ENCODE measurements at regions not wholly inside any gene's neighbourhood (a gene's known extent, or its start where the extent isn't known, plus 50 kb on each side); places are given as distances from the start of the nearest gene placed in this dataset.

DNA sequence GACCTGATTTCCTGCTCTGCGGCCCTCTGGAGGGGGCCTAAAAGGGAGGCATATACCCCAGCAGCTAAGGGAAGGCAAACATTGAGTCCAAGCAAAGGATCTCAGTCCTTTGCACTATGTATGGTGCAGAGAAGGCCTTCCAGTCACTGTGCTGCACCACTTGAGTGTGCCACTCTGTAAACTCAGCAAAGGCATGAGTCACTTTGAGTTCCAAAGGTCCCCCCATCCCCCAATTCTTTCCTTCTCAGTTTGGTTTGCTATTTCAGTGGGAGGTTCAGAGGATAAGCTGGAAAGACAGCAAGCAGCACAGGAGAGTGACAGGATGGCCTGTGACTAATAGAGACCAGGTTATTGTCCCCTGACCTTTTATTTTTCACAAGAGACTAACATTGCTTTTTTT is 131.3 kb downstream of the FHDC1 start:
- H3K4me3 Mint-ChIP-seq, result no peak overlapping the region
- intact Hi-C loops (cut with micrococcal nuclease), result no loop called here
- H3K9me3 Mint-ChIP-seq, result no peaks in the 10 kb centered on the region
- no peaks in the 10 kb centered on the region for H3K27me3 Mint-ChIP-seq
- H3K36me3 Mint-ChIP-seq (ENCODE audit: low read depth), result no peaks in the 10 kb centered on the region
- H3K27ac Mint-ChIP-seq, result no peak overlapping the region
- no peaks in the 10 kb centered on the region for H3K4me1 Mint-ChIP-seq (ENCODE audit: low read depth)

DNA sequence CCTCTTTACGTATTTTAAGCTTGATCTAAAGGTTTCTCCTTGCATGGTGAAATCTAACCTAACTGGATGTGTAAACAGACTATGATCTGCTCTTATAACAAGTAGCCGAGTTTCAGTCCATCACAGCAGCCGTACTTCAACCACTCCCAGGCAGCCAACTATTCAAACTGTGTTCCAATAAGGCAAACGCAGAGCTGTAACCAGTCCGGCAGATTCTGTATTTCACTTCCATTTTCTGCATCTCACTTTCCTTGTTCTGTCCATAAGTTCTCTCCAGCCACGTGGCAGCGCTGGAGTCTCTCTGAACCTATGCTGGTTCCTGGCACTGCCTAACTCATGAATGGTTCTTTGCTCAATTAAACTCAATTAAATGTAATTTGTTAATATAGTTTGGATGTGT is 132.6 kb downstream of the FHDC1 start:
- H3K4me3 Mint-ChIP-seq, result no peak overlapping the region
- H3K27me3 Mint-ChIP-seq, result no peaks in the 10 kb centered on the region
- no peaks in the 10 kb centered on the region for H3K36me3 Mint-ChIP-seq (ENCODE audit: low read depth)
- H3K27ac Mint-ChIP-seq, result no peak overlapping the region
- H3K9me3 Mint-ChIP-seq, result no peaks in the 10 kb centered on the region
- intact Hi-C loops (cut with micrococcal nuclease), result no loop called here
- no peaks in the 10 kb centered on the region for H3K4me1 Mint-ChIP-seq (ENCODE audit: low read depth)

- no peak overlapping the region for H3K4me3 Mint-ChIP-seq
Measured at GRCh38 chr4:153071958-153072598, 132.2 kb upstream of the TRIM2 start.

DNA sequence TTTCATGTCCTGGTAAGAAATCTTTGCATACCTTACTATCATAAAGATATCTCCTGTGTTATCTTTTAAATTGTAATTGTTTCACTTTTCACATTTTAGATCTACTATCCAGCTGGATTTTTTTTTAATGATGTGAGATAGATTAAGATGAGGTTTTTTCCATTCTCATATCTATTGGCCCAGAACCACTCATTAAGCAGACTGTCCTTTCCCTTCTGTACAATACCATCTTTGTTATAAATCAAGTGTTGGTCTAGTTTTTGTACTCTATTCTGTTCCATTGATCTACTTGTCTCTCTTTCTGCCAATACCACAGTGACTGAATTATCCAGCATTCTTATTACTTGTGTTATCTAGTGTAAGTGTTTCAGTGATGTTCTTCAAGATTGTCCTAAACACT is 131.6 kb upstream of the TRIM2 start:
- H3K36me3 Mint-ChIP-seq (ENCODE audit: low read depth), result no peaks in the 10 kb centered on the region
- no peak overlapping the region for H3K4me3 Mint-ChIP-seq
- intact Hi-C loops (cut with micrococcal nuclease), result no loop called here
- no peaks in the 10 kb centered on the region for H3K4me1 Mint-ChIP-seq (ENCODE audit: low read depth)
- no peaks in the 10 kb centered on the region for H3K9me3 Mint-ChIP-seq
- H3K27ac Mint-ChIP-seq, result no peak overlapping the region
- H3K27me3 Mint-ChIP-seq, result no peaks in the 10 kb centered on the region

More at GRCh38 chr4:153071958-153072598, 132.2 kb upstream of the TRIM2 start:
- Mint-ChIP-seq H3K4me1 (ENCODE audit: low read depth) (no peaks in the 10 kb centered on the region), H3K9me3 (no peaks in the 10 kb centered on the region), H3K27me3 (no peaks in the 10 kb centered on the region), H3K27ac (no peak overlapping the region), H3K36me3 (ENCODE audit: low read depth) (no peaks in the 10 kb centered on the region)
- intact Hi-C loops (cut with micrococcal nuclease), result no loop called here

DNA sequence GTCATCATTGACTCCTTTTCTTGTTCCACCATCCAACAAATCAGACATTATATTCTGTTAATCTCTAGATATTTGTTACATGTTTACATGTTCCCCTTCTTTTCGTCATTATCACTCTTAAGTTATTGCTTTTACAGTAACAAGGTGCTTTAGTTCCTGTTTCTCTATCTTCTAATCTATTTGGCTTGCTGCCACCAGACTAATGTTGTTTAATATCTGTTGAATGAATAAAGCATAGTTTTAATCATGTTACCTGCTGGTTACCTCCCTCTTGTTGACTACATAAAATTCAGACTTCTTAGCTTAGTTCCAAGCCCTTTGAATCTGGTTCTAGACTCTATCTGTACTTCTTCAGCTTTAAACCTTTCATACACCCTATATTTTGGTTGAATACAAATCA is 129.8 kb upstream of the TRIM2 start:
- no peak overlapping the region for H3K4me3 Mint-ChIP-seq
- peaks cover 1% of the 10 kb centered on the region for H3K4me1 Mint-ChIP-seq (ENCODE audit: low read depth)
- H3K9me3 Mint-ChIP-seq, result no peaks in the 10 kb centered on the region
- no peaks in the 10 kb centered on the region for H3K36me3 Mint-ChIP-seq (ENCODE audit: low read depth)
- intact Hi-C loops (cut with micrococcal nuclease), result no loop called here
- no peak overlapping the region for H3K27ac Mint-ChIP-seq
- H3K27me3 Mint-ChIP-seq, result no peaks in the 10 kb centered on the region

GRCh38 chr4:153074936-153075630 is 129.2 kb upstream of the TRIM2 start:
- Mint-ChIP-seq H3K4me1 (ENCODE audit: low read depth) (peaks cover 7% of the 10 kb centered on the region), H3K36me3 (ENCODE audit: low read depth) (no peaks in the 10 kb centered on the region), H3K4me3 (no peak overlapping the region), H3K9me3 (no peaks in the 10 kb centered on the region), H3K27ac (no peak overlapping the region), H3K27me3 (no peaks in the 10 kb centered on the region)
- intact Hi-C loops (cut with micrococcal nuclease), result no loop called here

DNA sequence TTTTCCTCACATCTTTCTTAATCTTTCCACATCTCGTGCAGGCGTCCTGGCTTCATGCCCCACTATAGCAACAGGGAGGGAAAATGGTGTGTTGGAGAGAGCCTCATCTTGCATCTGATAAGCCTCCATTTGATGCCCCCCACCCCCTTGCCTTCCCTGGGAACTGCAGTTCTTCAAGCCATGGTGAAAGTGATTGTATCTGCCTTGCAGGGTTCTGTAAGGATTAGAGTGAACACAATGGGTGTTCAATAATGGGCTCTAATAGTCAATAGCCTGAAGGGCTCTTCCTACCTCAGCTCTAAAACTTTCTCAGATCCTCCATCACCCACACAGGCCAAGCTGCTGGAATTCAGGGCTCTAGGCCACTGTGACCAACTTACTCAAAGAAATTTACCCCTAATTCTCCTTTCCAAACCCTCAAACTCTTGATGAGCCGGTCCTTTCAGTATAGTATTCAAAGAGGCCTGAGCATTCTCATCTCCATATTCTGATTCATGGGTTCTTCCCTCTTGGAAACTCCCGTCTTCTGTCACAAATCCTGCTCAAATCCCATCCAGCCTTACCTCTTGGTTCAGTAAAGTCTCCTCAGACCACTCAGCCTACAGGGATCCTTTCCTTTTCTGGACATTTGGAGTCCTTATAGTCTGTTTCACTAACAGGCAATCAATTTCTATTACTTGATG is 128.3 kb upstream of the TRIM2 start:
- H3K4me3 Mint-ChIP-seq, result no peak overlapping the region
- intact Hi-C loops (cut with micrococcal nuclease), result no loop called here
- no peaks in the 10 kb centered on the region for H3K27me3 Mint-ChIP-seq
- no peaks in the 10 kb centered on the region for H3K36me3 Mint-ChIP-seq (ENCODE audit: low read depth)
- H3K4me1 Mint-ChIP-seq (ENCODE audit: low read depth), result peaks cover 7% of the 10 kb centered on the region
- no peaks in the 10 kb centered on the region for H3K9me3 Mint-ChIP-seq
- H3K27ac Mint-ChIP-seq, result no peak overlapping the region

GRCh38 chr4:153076861-153077260 is 127.4 kb upstream of the TRIM2 start:
- Mint-ChIP-seq H3K27me3 (no peaks in the 10 kb centered on the region), H3K36me3 (ENCODE audit: low read depth) (no peaks in the 10 kb centered on the region), H3K27ac (no peak overlapping the region), H3K9me3 (no peaks in the 10 kb centered on the region), H3K4me3 (no peak overlapping the region), H3K4me1 (ENCODE audit: low read depth) (peaks cover 8% of the 10 kb centered on the region)
- intact Hi-C loops (cut with micrococcal nuclease), result no loop called here

DNA sequence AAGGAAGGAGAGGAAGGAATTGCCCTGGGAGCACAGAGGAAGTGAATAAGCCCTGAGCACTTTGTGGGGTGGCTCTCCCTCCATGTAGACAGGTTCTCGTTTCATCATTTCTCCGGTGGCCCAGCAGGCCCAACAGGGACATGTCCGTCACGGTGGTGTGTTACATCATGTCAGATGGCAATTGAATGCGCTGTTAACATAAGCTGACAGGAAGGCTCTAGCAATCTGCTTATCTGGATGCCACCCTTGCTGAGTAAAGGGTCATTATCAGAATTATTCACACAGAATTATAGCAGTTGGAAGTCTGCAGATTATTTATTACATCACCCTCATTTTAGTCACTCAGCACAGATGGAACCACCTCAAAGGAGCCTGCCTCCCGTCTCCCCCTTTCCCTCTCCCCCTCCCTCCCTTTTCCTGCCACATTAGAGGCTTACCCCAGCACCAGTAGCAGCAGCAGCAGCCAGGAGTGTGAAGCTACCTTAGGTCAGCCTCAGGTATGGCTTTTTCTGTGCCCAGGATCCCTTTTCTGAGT is 124.3 kb upstream of the TRIM2 start:
- Mint-ChIP-seq H3K27me3 (peaks cover 14% of the 10 kb centered on the region), H3K9me3 (no peaks in the 10 kb centered on the region), H3K4me3 (no peak overlapping the region), H3K27ac (no peak overlapping the region), H3K36me3 (ENCODE audit: low read depth) (no peaks in the 10 kb centered on the region), H3K4me1 (ENCODE audit: low read depth) (peaks cover 25% of the 10 kb centered on the region)
- intact Hi-C loops (cut with micrococcal nuclease), result no loop called here

DNA sequence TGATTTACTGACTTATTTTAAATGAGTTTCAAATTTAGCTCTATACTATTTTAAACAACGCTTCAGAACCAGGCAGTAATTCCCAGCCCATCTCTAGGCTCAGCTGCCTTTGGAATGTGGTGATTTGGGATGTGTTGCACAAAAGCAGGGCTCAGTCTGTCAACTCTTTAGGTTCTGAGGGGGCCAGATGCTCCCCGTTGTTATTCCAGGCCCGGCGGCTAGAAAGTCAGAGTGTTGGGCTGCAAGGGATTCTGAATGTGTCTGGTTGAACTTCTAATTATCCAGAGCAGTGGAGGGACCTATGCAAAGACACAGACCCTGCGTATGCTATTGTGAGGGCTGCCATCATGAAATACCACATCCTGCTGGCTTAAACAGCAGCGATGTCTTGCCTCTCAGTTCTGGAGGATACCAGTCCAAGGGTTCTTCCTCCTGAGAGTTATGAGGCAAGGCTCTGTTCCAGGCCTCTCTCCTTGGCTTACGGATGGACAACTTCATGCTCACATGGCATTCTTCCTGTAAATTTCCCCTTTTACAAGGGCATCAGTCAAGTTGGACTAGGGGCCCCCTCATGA is 123.2 kb upstream of the TRIM2 start:
- Mint-ChIP-seq H3K27me3 (peaks cover 14% of the 10 kb centered on the region), H3K27ac (no peak overlapping the region), H3K4me3 (no peak overlapping the region), H3K9me3 (no peaks in the 10 kb centered on the region), H3K4me1 (ENCODE audit: low read depth) (peaks cover 31% of the 10 kb centered on the region), H3K36me3 (ENCODE audit: low read depth) (no peaks in the 10 kb centered on the region)
- intact Hi-C loops (cut with micrococcal nuclease), result no loop called here

DNA sequence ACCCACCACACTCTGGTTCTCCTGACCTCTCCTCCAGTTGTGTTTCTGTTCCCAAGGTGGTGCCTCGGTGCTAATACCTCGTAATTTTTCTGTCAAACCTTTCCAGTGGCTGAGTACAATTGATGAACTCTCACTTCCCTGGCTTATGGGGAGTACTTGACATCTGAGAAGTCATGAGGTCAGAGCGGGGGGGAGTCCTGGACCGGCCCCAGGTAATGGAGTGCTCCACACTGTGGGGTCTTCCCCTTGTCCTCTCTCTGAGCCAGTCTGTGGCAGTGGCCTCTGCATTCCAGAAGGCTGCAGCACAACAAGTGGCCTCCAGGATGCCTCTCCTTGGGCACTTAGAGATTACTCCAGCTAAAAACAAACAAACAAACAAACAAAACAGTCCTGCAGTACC is 122.5 kb upstream of the TRIM2 start:
- intact Hi-C loops (cut with micrococcal nuclease), result no loop called here
- peaks cover 14% of the 10 kb centered on the region for H3K27me3 Mint-ChIP-seq
- H3K4me3 Mint-ChIP-seq, result no peak overlapping the region
- H3K4me1 Mint-ChIP-seq (ENCODE audit: low read depth), result peaks cover 31% of the 10 kb centered on the region
- H3K36me3 Mint-ChIP-seq (ENCODE audit: low read depth), result no peaks in the 10 kb centered on the region
- no peaks in the 10 kb centered on the region for H3K9me3 Mint-ChIP-seq
- no peak overlapping the region for H3K27ac Mint-ChIP-seq

GRCh38 chr4:153082322-153083301 is 121.6 kb upstream of the TRIM2 start:
- Mint-ChIP-seq H3K27me3 (peaks cover 14% of the 10 kb centered on the region), H3K9me3 (no peaks in the 10 kb centered on the region), H3K4me3 (no peak overlapping the region), H3K4me1 (ENCODE audit: low read depth) (peaks cover 31% of the 10 kb centered on the region), H3K27ac (no peak overlapping the region), H3K36me3 (ENCODE audit: low read depth) (no peaks in the 10 kb centered on the region)
- intact Hi-C loops (cut with micrococcal nuclease), result no loop called here

GRCh38 chr4:153083447-153083947 is 120.7 kb upstream of the TRIM2 start:
- Mint-ChIP-seq H3K9me3 (no peaks in the 10 kb centered on the region), H3K4me3 (no peak overlapping the region), H3K36me3 (ENCODE audit: low read depth) (no peaks in the 10 kb centered on the region), H3K4me1 (ENCODE audit: low read depth) (peaks cover 31% of the 10 kb centered on the region), H3K27me3 (peaks cover 14% of the 10 kb centered on the region), H3K27ac (no peak overlapping the region)
- intact Hi-C loops (cut with micrococcal nuclease), result no loop called here
